Loucy (cell line): ENCODE measurements at regions not wholly inside any gene's neighbourhood (a gene's known extent, or its start where the extent isn't known, plus 50 kb on each side); places are given as distances from the start of the nearest gene placed in this dataset.

Source experiments
- EZH2phosphoT487 ChIP-seq: fragments of 200-600 bp; IDR thresholded peaks from 2 replicates; pipeline ENCODE4 v1.6.1; 2018; ENCODE audit warnings: antibody characterized with exemption, mild to moderate bottlenecking, moderate library complexity, borderline replicate concordance
- TF ChIP-seq, protein P1 (sequence below): fragments of 200-600 bp; sonication (generic); conservative IDR thresholded peaks from 2 replicates; pipeline ENCODE4 v1.5.1; 2014; ENCODE audit warnings: mild to moderate bottlenecking, antibody characterized with exemption, low read length

DNA sequence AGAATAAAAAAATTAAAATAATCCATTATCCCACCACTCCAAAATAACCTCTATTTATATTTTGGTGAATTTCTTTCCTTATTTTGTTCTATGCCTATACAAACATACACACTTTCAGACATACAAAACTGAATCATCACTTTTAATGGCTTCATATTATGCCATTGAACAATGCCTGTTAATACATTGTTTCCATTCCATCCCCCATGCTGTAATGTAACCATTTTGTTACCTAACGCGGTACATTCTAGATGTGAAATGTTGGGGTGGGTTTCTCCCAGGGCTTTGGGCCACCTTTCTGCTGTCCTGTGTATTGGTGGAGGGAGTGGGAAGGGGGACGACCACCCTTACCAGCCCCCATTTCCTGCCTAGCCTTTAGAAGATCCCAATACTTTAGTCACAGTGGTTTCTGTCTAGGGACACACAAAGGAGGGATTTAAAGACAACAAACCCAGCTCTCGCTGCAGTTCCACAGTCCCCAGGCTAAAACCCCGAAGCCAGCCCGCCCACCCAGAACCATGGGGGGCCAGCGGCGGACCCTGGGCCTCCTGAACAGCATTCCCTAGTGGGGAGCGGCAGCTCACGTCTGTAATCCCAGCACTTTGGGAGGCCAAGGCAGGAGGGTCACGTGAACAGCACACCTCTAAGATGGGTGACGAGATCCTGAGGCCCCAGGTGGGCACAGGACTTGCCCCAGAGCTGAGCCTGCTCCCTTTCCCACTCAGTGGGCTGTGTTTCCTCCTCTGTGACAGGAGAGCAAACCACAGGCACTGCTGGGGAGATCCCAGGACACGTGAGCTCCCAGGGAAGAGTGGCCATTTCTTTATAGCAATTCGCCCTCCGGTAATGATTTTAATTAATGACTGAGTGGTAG, 56.9 kb upstream of the STXBP1 start:
- TF ChIP-seq, protein P1, sequence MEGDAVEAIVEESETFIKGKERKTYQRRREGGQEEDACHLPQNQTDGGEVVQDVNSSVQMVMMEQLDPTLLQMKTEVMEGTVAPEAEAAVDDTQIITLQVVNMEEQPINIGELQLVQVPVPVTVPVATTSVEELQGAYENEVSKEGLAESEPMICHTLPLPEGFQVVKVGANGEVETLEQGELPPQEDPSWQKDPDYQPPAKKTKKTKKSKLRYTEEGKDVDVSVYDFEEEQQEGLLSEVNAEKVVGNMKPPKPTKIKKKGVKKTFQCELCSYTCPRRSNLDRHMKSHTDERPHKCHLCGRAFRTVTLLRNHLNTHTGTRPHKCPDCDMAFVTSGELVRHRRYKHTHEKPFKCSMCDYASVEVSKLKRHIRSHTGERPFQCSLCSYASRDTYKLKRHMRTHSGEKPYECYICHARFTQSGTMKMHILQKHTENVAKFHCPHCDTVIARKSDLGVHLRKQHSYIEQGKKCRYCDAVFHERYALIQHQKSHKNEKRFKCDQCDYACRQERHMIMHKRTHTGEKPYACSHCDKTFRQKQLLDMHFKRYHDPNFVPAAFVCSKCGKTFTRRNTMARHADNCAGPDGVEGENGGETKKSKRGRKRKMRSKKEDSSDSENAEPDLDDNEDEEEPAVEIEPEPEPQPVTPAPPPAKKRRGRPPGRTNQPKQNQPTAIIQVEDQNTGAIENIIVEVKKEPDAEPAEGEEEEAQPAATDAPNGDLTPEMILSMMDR, result no peak
- TF ChIP-seq EZH2phosphoT487, result no peak
